ENCODE measurements at regions not wholly inside any gene's neighbourhood (a gene's known extent, or its start where the extent isn't known, plus 50 kb on each side); places are given as distances from the start of the nearest gene placed in this dataset.

DNA sequence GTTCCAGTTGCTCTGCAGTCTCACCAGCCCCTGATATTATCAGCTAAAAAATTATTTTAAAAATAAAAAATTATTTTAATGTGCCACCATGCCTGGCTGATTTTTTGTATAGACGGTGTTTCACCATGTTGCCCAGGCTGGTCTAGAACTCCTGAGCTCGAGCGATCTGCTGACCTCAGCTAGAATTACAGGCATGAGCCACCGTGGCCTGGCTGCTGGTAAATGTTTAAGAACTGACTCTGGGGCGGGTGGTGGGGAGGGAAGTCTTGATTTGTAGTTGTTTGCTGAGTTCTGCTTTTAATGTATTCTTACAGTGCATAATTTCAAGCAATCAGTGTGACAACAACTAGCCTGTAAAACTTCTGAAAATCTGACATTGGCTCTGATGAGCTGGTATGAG, 120.9 kb upstream of the PLET1 start:
- Histone ChIP-seq H2BK5ac (ENCODE audit: low read length) (no peak overlapping the region), H3K18ac (ENCODE audit: low read length) (no peak overlapping the region)
- no CpG with 5 or more reads among the region's 5 CpGs for WGBS, 2 donors (ENCODE audit: extremely low coverage in 2 of 2, insufficient read length in 2 of 2, insufficient replicate concordance in 1 of 2)

GRCh38 chr11:112382561-112382960, 121.9 kb upstream of the PLET1 start:
- no peak overlapping the region for H4K8ac ChIP-seq (ENCODE audit: low read depth, low read length)
- no peak overlapping the region for H2AK5ac ChIP-seq (ENCODE audit: low read depth, low read length)
- no peak overlapping the region for H3K4me3 ChIP-seq (ENCODE audit: low read length in 2 of 2)
- no peak overlapping the region for H3K4me2 ChIP-seq (ENCODE audit: insufficient read depth, low read length, poor library complexity, severe bottlenecking)
- no peak overlapping the region for H4K91ac ChIP-seq (ENCODE audit: low read depth, low read length, poor library complexity)
- no CpG with 5 or more reads among the region's 5 CpGs for WGBS, 2 donors (ENCODE audit: extremely low coverage in 2 of 2, insufficient read length in 2 of 2, insufficient replicate concordance in 1 of 2)
- H3K14ac ChIP-seq (ENCODE audit: low read length) = no peak overlapping the region
- no peaks in the 10 kb centered on the region for H3K27me3 ChIP-seq (ENCODE audit: control insufficient read depth in 3 of 3, insufficient read depth in 3 of 3, low read depth in 1 of 3, low read length in 3 of 3)
- H2BK5ac ChIP-seq (ENCODE audit: low read length) = no peak overlapping the region
- H2BK120ac ChIP-seq (ENCODE audit: low read depth, low read length) = no peak overlapping the region
- H3K9me3 ChIP-seq (replicated peaks in 1 of 2; ENCODE audit: control insufficient read depth in 2 of 2, insufficient read depth in 1 of 2, low read depth in 1 of 2, low read length in 2 of 2) = no peaks in the 10 kb centered on the region
- peaks cover 0 to 2% of the 10 kb centered on the region in 2 donors for H3K4me1 ChIP-seq (ENCODE audit: control insufficient read depth in 2 of 2, insufficient read depth in 1 of 2, low read depth in 1 of 2, low read length in 2 of 2)
- no peak overlapping the region for H3K4ac ChIP-seq (ENCODE audit: low read length)
- H2BK12ac ChIP-seq (ENCODE audit: low read length) = peak overlapping the region; percentile 58
- H3K23ac ChIP-seq (ENCODE audit: low read depth, low read length, poor library complexity) = no peak overlapping the region
- no peaks in the 10 kb centered on the region for H3K36me3 ChIP-seq (replicated peaks in 1 of 2; ENCODE audit: control insufficient read depth in 2 of 2, insufficient read depth in 2 of 2, low read length in 2 of 2)
- no peak overlapping the region for H3K27ac ChIP-seq (replicated peaks; ENCODE audit: low read length)
- no peak overlapping the region for H3K9ac ChIP-seq (ENCODE audit: low read depth, low read length, poor library complexity)
- no peaks in the 10 kb centered on the region for H3K79me1 ChIP-seq (ENCODE audit: low read depth, low read length)
- H3K18ac ChIP-seq (ENCODE audit: low read length) = peak overlapping the region; percentile 71
- no peak overlapping the region for H2AFZ ChIP-seq (ENCODE audit: low read length)
- no peak for DNase-seq (ENCODE audit: low spot score)
- H2BK15ac ChIP-seq (ENCODE audit: low read length) = no peak overlapping the region

More for the DNA sequence above, 120.9 kb upstream of the PLET1 start:
- no peak overlapping the region for H3K4ac ChIP-seq (ENCODE audit: low read length)
- H2BK12ac ChIP-seq (ENCODE audit: low read length) = no peak overlapping the region
- H3K9ac ChIP-seq (ENCODE audit: low read depth, low read length, poor library complexity) = no peak overlapping the region
- no peak overlapping the region for H3K27ac ChIP-seq (replicated peaks; ENCODE audit: low read length)
- no peak overlapping the region for H4K8ac ChIP-seq (ENCODE audit: low read depth, low read length)
- no peak overlapping the region for H3K23ac ChIP-seq (ENCODE audit: low read depth, low read length, poor library complexity)
- no peak overlapping the region for H3K4me2 ChIP-seq (ENCODE audit: insufficient read depth, low read length, poor library complexity, severe bottlenecking)
- no peaks in the 10 kb centered on the region for H3K79me1 ChIP-seq (ENCODE audit: low read depth, low read length)
- no peak overlapping the region for H2BK120ac ChIP-seq (ENCODE audit: low read depth, low read length)
- no peaks in the 10 kb centered on the region for H3K36me3 ChIP-seq (replicated peaks in 1 of 2; ENCODE audit: control insufficient read depth in 2 of 2, insufficient read depth in 2 of 2, low read length in 2 of 2)
- no peak for DNase-seq (ENCODE audit: low spot score)
- H3K14ac ChIP-seq (ENCODE audit: low read length) = no peak overlapping the region
- no peak overlapping the region for H2AK5ac ChIP-seq (ENCODE audit: low read depth, low read length)
- no peak overlapping the region for H3K4me3 ChIP-seq (ENCODE audit: low read length in 2 of 2)
- H3K9me3 ChIP-seq (replicated peaks in 1 of 2; ENCODE audit: control insufficient read depth in 2 of 2, insufficient read depth in 1 of 2, low read depth in 1 of 2, low read length in 2 of 2) = no peaks in the 10 kb centered on the region
- no peak overlapping the region for H2AFZ ChIP-seq (ENCODE audit: low read length)
- no peak overlapping the region for H2BK15ac ChIP-seq (ENCODE audit: low read length)
- no peaks in the 10 kb centered on the region for H3K27me3 ChIP-seq (ENCODE audit: control insufficient read depth in 3 of 3, insufficient read depth in 3 of 3, low read depth in 1 of 3, low read length in 3 of 3)
- H4K91ac ChIP-seq (ENCODE audit: low read depth, low read length, poor library complexity) = no peak overlapping the region
- H3K4me1 ChIP-seq (ENCODE audit: control insufficient read depth in 2 of 2, insufficient read depth in 1 of 2, low read depth in 1 of 2, low read length in 2 of 2) = peaks cover 0 to 2% of the 10 kb centered on the region in 2 donors

GRCh38 chr11:112388496-112388895, 127.8 kb upstream of the PLET1 start:
- no peak for DNase-seq (ENCODE audit: low spot score)
- H4K8ac ChIP-seq (ENCODE audit: low read depth, low read length) = no peak overlapping the region
- H3K27me3 ChIP-seq (ENCODE audit: control insufficient read depth in 3 of 3, insufficient read depth in 3 of 3, low read depth in 1 of 3, low read length in 3 of 3) = no peaks in the 10 kb centered on the region
- no peak overlapping the region for H2BK15ac ChIP-seq (ENCODE audit: low read length)
- H3K4me1 ChIP-seq (ENCODE audit: control insufficient read depth in 2 of 2, insufficient read depth in 1 of 2, low read depth in 1 of 2, low read length in 2 of 2) = peaks cover 0 to 4% of the 10 kb centered on the region in 2 donors
- H2AFZ ChIP-seq (ENCODE audit: low read length) = no peak overlapping the region
- H3K23ac ChIP-seq (ENCODE audit: low read depth, low read length, poor library complexity) = no peak overlapping the region
- no peaks in the 10 kb centered on the region for H3K79me1 ChIP-seq (ENCODE audit: low read depth, low read length)
- no peak overlapping the region for H3K18ac ChIP-seq (ENCODE audit: low read length)
- H2BK12ac ChIP-seq (ENCODE audit: low read length) = no peak overlapping the region
- no peak overlapping the region for H3K4me3 ChIP-seq (ENCODE audit: low read length in 2 of 2)
- H2BK5ac ChIP-seq (ENCODE audit: low read length) = no peak overlapping the region
- no peak overlapping the region for H4K91ac ChIP-seq (ENCODE audit: low read depth, low read length, poor library complexity)
- H3K36me3 ChIP-seq (replicated peaks in 1 of 2; ENCODE audit: control insufficient read depth in 2 of 2, insufficient read depth in 2 of 2, low read length in 2 of 2) = no peaks in the 10 kb centered on the region
- no peak overlapping the region for H3K27ac ChIP-seq (replicated peaks; ENCODE audit: low read length)
- H3K4ac ChIP-seq (ENCODE audit: low read length) = no peak overlapping the region
- no peak overlapping the region for H3K14ac ChIP-seq (ENCODE audit: low read length)
- H2AK5ac ChIP-seq (ENCODE audit: low read depth, low read length) = no peak overlapping the region
- H3K9me3 ChIP-seq (replicated peaks in 1 of 2; ENCODE audit: control insufficient read depth in 2 of 2, insufficient read depth in 1 of 2, low read depth in 1 of 2, low read length in 2 of 2) = no peaks in the 10 kb centered on the region
- no peak overlapping the region for H3K9ac ChIP-seq (ENCODE audit: low read depth, low read length, poor library complexity)
- no peak overlapping the region for H2BK120ac ChIP-seq (ENCODE audit: low read depth, low read length)
- no peak overlapping the region for H3K4me2 ChIP-seq (ENCODE audit: insufficient read depth, low read length, poor library complexity, severe bottlenecking)

GRCh38 chr11:112391086-112391485, 130.4 kb upstream of the PLET1 start:
- no peaks in the 10 kb centered on the region for H3K9me3 ChIP-seq (replicated peaks in 1 of 2; ENCODE audit: control insufficient read depth in 2 of 2, insufficient read depth in 1 of 2, low read depth in 1 of 2, low read length in 2 of 2)
- no peak overlapping the region for H4K91ac ChIP-seq (ENCODE audit: low read depth, low read length, poor library complexity)
- H3K23ac ChIP-seq (ENCODE audit: low read depth, low read length, poor library complexity) = no peak overlapping the region
- H3K27ac ChIP-seq (replicated peaks; ENCODE audit: low read length) = no peak overlapping the region
- H3K27me3 ChIP-seq (ENCODE audit: control insufficient read depth in 3 of 3, insufficient read depth in 3 of 3, low read depth in 1 of 3, low read length in 3 of 3) = no peaks in the 10 kb centered on the region
- H3K18ac ChIP-seq (ENCODE audit: low read length) = no peak overlapping the region
- no peak overlapping the region for H4K8ac ChIP-seq (ENCODE audit: low read depth, low read length)
- H3K4me3 ChIP-seq (ENCODE audit: low read length in 2 of 2) = no peak overlapping the region
- no peak overlapping the region for H3K9ac ChIP-seq (ENCODE audit: low read depth, low read length, poor library complexity)
- H3K4me2 ChIP-seq (ENCODE audit: insufficient read depth, low read length, poor library complexity, severe bottlenecking) = no peak overlapping the region
- H2AFZ ChIP-seq (ENCODE audit: low read length) = no peak overlapping the region
- H2BK12ac ChIP-seq (ENCODE audit: low read length) = no peak overlapping the region
- peaks cover 0 to 4% of the 10 kb centered on the region in 2 donors for H3K4me1 ChIP-seq (ENCODE audit: control insufficient read depth in 2 of 2, insufficient read depth in 1 of 2, low read depth in 1 of 2, low read length in 2 of 2)
- no peak overlapping the region for H2BK120ac ChIP-seq (ENCODE audit: low read depth, low read length)
- no CpG with 5 or more reads among the region's 2 CpGs for WGBS, 2 donors (ENCODE audit: extremely low coverage in 2 of 2, insufficient read length in 2 of 2, insufficient replicate concordance in 1 of 2)
- no peak overlapping the region for H2BK5ac ChIP-seq (ENCODE audit: low read length)
- no peak for DNase-seq (ENCODE audit: low spot score)
- no peak overlapping the region for H3K14ac ChIP-seq (ENCODE audit: low read length)
- H2AK5ac ChIP-seq (ENCODE audit: low read depth, low read length) = no peak overlapping the region
- no peak overlapping the region for H2BK15ac ChIP-seq (ENCODE audit: low read length)
- H3K4ac ChIP-seq (ENCODE audit: low read length) = no peak overlapping the region
- H3K36me3 ChIP-seq (replicated peaks in 1 of 2; ENCODE audit: control insufficient read depth in 2 of 2, insufficient read depth in 2 of 2, low read length in 2 of 2) = no peaks in the 10 kb centered on the region
- H3K79me1 ChIP-seq (ENCODE audit: low read depth, low read length) = no peaks in the 10 kb centered on the region

Measured in neuronal stem cell (in vitro differentiated cells).